Skeletal muscle tissue (tissue), 3 donors: ENCODE measurements at regions not wholly inside any gene's neighbourhood (a gene's known extent, or its start where the extent isn't known, plus 50 kb on each side); places are given as distances from the start of the nearest gene placed in this dataset.

Source experiments
- H3K27ac ChIP-seq: one replicate; pipeline ENCODE4 v1.7.0; 2013; ENCODE audit warnings: mild to moderate bottlenecking, low read depth, low read length, inconsistent platforms
- H3K27me3 ChIP-seq, 3 donors: one replicate each; pipeline ENCODE4 v1.7.0; 2013; ENCODE audit warnings: low read length in 3 of 3; ENCODE audit not compliant: control insufficient read depth in 3 of 3, insufficient read depth in 3 of 3
- H3K36me3 ChIP-seq, 3 donors: one replicate each; pipeline ENCODE4 v1.7.0; 2013; ENCODE audit warnings: low read length in 3 of 3; ENCODE audit not compliant: control insufficient read depth in 3 of 3, insufficient read depth in 3 of 3
- H3K4me1 ChIP-seq, 3 donors: one replicate each; pipeline ENCODE4 v1.7.0; 2013; ENCODE audit warnings: low read length in 3 of 3, mild to moderate bottlenecking in 3 of 3; ENCODE audit not compliant: control insufficient read depth in 3 of 3, insufficient read depth in 3 of 3
- H3K4me3 ChIP-seq, 3 donors: one replicate each; pipeline ENCODE4 v1.7.0; 2013; ENCODE audit warnings: low read length in 3 of 3
- H3K9ac ChIP-seq, 3 donors: one replicate each; pipeline ENCODE4 v1.7.0; 2013; ENCODE audit warnings: low read length in 3 of 3, mild to moderate bottlenecking in 3 of 3, moderate library complexity in 2 of 3, low read depth in 1 of 3
- H3K9me3 ChIP-seq, 3 donors: one replicate each; pipeline ENCODE4 v1.7.0; 2013; ENCODE audit warnings: low read length in 3 of 3; ENCODE audit not compliant: control insufficient read depth in 3 of 3
- donor health status: Osteomylitis.

GRCh38 chr6:40778196-40778595 is 191.0 kb upstream of the LRFN2 start:
- Histone ChIP-seq H3K36me3 (no peaks in the 10 kb centered on the region), H3K9ac (no peak overlapping the region), H3K27ac (no peak overlapping the region), H3K27me3 (no peaks in the 10 kb centered on the region), H3K9me3 (no peaks in the 10 kb centered on the region), H3K4me1 (peaks cover 34 to 42% (median 36%) of the 10 kb centered on the region in 3 donors), H3K4me3 (no peak overlapping the region)

DNA sequence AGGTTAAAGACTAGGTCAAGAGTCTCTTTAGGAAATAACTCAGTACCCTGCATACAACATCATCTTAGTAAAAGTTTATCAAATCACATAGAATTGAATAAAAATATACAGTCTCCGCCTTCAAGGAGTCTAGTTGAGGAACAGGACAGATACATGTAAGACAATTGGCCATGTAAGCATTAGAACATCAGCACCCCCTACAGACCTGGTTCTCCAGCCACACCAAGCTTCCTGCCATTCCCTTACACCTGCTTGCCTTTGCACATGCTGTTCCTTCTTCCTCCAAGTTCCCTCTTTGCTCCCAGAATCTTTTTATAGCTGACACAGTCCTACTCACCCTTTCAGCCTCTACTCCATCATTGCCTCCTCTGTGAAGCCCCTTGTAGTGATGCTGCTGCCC is 187.8 kb upstream of the LRFN2 start:
- H3K27me3 ChIP-seq, result no peaks in the 10 kb centered on the region
- no peak overlapping the region for H3K4me3 ChIP-seq
- peaks cover 0 to 2% (median 0%) of the 10 kb centered on the region in 3 donors for H3K9me3 ChIP-seq
- H3K36me3 ChIP-seq, result no peaks in the 10 kb centered on the region
- no peak overlapping the region for H3K27ac ChIP-seq
- no peak overlapping the region for H3K9ac ChIP-seq
- peaks cover 10 to 16% (median 11%) of the 10 kb centered on the region in 3 donors for H3K4me1 ChIP-seq

DNA sequence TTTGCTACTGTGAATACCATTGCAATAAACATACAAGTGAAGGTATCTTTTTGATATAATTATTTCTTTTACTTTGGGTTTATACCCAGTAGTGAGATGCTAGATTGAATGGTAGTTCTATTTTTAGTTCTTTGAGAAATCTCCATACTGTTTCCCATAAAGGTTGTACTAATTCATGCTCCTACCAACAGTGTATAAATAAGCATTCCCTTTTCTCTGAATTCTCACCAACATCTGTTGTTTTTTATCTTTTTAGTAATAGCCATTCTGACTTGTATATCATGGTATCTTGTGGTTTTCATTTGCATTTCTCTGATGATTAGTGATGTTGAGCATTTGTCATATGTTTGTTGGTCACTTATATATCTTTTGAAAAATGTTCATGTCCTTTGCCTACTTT is 183.6 kb upstream of the LRFN2 start:
- Histone ChIP-seq H3K4me1 (peaks cover 0 to 4% (median 2%) of the 10 kb centered on the region in 3 donors), H3K27me3 (no peaks in the 10 kb centered on the region), H3K9me3 (peaks cover 0 to 2% (median 0%) of the 10 kb centered on the region in 3 donors), H3K36me3 (no peaks in the 10 kb centered on the region), H3K9ac (no peak overlapping the region), H3K4me3 (no peak overlapping the region), H3K27ac (no peak overlapping the region)

DNA sequence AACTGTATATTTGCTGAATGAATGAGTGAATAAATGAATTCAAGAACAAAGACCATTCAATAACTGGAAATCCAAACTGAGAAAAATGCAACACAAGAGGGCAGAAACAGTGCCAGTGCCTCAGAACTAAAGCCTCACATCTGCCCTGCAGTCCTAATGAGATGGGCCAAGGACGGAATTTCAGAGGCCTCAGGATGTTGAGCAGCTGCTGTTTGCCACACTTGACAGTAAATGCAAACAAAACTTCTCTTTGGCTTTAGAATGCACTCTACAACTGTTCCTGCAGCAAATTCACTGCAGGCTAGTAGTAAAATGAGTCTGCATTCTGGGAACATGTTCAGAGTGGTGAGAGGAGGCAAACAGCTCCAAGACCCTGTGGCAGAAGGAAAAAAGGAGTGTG is 177.6 kb upstream of the LRFN2 start:
- Histone ChIP-seq H3K9me3 (no peaks in the 10 kb centered on the region), H3K4me3 (no peak overlapping the region), H3K4me1 (peaks cover 0 to 6% (median 4%) of the 10 kb centered on the region in 3 donors), H3K36me3 (no peaks in the 10 kb centered on the region), H3K9ac (no peak overlapping the region), H3K27ac (no peak overlapping the region), H3K27me3 (peaks cover 0 to 3% (median 0%) of the 10 kb centered on the region in 3 donors)

- Histone ChIP-seq H3K9ac (no peak overlapping the region), H3K27ac (no peak overlapping the region), H3K9me3 (no peaks in the 10 kb centered on the region), H3K4me3 (no peak overlapping the region), H3K27me3 (peaks cover 0 to 3% (median 2%) of the 10 kb centered on the region in 3 donors), H3K4me1 (peaks cover 0 to 6% (median 4%) of the 10 kb centered on the region in 3 donors), H3K36me3 (no peaks in the 10 kb centered on the region)
Observed at GRCh38 chr6:40762981-40763380, 175.8 kb upstream of the LRFN2 start.

GRCh38 chr6:40760887-40761286 is 173.7 kb upstream of the LRFN2 start:
- Histone ChIP-seq H3K4me1 (peaks cover 0 to 6% (median 4%) of the 10 kb centered on the region in 3 donors), H3K4me3 (no peak overlapping the region), H3K27me3 (peaks cover 0 to 10% (median 3%) of the 10 kb centered on the region in 3 donors), H3K9ac (no peak overlapping the region), H3K36me3 (no peaks in the 10 kb centered on the region), H3K27ac (no peak overlapping the region), H3K9me3 (no peaks in the 10 kb centered on the region)

DNA sequence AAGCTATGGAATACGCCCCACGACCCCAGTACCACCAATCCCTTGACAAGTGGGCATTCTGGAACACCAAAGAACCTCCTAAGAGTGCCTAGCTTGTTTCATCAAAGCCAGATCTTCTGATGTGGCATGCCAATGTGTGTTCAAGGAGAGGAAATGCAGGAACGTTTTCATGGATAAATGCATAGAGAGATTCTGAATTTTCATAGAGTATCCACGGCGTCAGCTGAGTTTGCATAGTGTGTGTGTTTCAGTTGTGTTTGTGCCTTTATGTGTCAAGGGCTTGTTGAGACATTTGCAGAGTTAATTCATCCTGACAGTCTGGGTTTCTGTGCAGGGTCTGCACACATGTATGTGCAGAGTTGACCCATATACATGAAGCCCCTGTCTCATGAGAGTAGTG is 172.7 kb upstream of the LRFN2 start:
- no peak overlapping the region for H3K27ac ChIP-seq
- H3K36me3 ChIP-seq, result no peaks in the 10 kb centered on the region
- H3K27me3 ChIP-seq, result peaks cover 1 to 19% (median 7%) of the 10 kb centered on the region in 3 donors
- peaks cover 0 to 6% (median 4%) of the 10 kb centered on the region in 3 donors for H3K4me1 ChIP-seq
- no peak overlapping the region for H3K9ac ChIP-seq
- no peaks in the 10 kb centered on the region for H3K9me3 ChIP-seq
- H3K4me3 ChIP-seq, result no peak overlapping the region

- Histone ChIP-seq H3K27ac (no peak overlapping the region), H3K27me3 (peaks cover 5 to 25% (median 9%) of the 10 kb centered on the region in 3 donors), H3K9ac (no peak overlapping the region), H3K4me3 (no peak overlapping the region), H3K4me1 (peaks cover 0 to 6% (median 4%) of the 10 kb centered on the region in 3 donors), H3K9me3 (no peaks in the 10 kb centered on the region), H3K36me3 (no peaks in the 10 kb centered on the region)
Observed at GRCh38 chr6:40759264-40759663, 172.1 kb upstream of the LRFN2 start.

DNA sequence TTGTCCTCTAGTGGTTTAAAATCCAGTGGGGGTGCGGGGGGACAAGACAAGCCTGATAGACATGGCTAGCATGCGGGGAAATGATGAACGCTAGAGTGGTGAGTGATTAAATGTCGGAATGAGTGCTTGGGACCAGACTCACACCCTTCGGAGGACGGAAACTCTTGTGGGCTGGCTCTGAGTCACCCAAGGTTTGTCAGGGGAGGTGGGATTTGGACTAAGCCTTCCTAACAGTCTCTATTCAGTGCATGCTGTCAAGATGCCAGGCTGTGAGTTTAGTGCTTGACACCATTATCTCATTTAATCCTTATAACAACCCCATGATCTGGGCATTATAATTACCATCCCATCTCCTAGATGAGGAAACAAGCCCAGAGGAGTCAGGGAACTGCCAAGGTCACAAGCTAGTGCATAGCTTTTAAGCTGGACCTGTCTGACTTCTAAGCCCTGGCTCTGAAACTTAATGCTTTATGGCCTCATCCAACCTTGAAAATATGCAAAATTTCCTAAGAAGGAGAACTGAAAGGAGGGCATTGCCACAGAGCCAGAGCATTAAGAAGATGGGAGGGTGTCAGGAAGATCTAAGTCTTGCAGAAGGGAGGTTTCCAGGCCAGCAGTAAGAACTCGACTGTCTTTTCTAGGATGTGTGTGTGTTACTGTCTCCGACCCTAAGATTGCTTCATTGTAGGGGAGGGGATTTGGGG is 168.7 kb upstream of the LRFN2 start:
- H3K9me3 ChIP-seq, result no peaks in the 10 kb centered on the region
- peaks cover 0 to 2% (median 0%) of the 10 kb centered on the region in 3 donors for H3K4me1 ChIP-seq
- peaks cover 5 to 32% (median 7%) of the 10 kb centered on the region in 3 donors for H3K27me3 ChIP-seq
- H3K36me3 ChIP-seq, result no peaks in the 10 kb centered on the region
- H3K4me3 ChIP-seq, result no peak overlapping the region
- no peak overlapping the region for H3K9ac ChIP-seq
- H3K27ac ChIP-seq, result no peak overlapping the region

GRCh38 chr6:40755046-40755681 is 168.0 kb upstream of the LRFN2 start:
- no peak overlapping the region for H3K4me3 ChIP-seq
- H3K9ac ChIP-seq, result no peak overlapping the region
- H3K27ac ChIP-seq, result no peak overlapping the region
- H3K9me3 ChIP-seq, result no peaks in the 10 kb centered on the region
- H3K27me3 ChIP-seq, result peaks cover 5 to 32% (median 7%) of the 10 kb centered on the region in 3 donors
- H3K4me1 ChIP-seq, result peaks cover 0 to 2% (median 0%) of the 10 kb centered on the region in 3 donors
- H3K36me3 ChIP-seq, result no peaks in the 10 kb centered on the region
